ENCODE measurements at regions not wholly inside any gene's neighbourhood (a gene's known extent, or its start where the extent isn't known, plus 50 kb on each side); places are given as distances from the start of the nearest gene placed in this dataset.

GRCh38 chr20:51095633-51096521 is 73.0 kb upstream of the KCNG1 start:
- no peak for DNase-seq (ENCODE audit: low read depth)

DNA sequence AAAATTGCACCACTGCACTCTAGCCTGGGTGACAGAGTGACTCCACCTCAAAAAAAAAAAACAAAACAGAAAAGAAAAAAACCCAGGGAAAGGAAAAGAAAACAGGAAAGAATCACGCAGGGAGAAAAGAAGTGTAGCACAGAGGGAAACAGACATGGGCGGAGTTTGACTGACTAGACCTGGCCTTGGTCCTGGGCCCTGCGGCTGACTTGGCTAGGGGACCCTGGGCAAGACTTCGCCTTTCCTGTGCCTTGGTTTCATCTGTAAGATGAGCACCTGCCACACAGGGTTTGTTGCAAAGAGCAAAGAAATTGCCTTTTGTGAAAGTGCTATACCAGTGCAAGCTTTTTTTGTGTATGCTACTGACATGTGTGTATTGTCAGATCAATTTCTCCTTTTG is 71.3 kb upstream of the KCNG1 start:
- no peak for DNase-seq (ENCODE audit: low read depth)

DNA sequence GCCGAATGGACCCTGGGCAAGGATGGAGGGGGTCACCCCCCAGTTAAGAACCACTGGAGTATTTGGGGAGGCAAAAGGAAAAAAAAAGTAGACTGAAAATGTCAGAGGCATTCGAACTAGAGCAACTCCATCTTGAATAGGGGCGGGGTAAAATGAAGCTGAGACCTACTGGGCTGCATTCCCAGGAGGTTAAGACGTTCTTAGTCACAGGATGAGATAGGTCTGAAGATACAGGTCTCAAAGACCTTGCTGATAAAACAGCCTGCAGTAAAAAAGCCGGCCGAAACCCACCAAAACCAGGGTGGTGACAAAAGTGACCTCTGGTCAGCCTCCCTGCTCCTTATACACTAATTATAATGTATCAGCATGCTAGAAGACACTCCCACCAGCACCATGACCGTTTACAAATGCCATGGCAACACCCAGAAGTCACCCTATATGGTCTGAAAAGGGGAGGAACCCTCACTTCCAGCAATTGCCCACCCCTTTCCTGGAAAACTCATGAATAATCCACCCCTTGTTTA is 70.4 kb upstream of the KCNG1 start:
- DNase-seq (ENCODE audit: low read depth), result no peak

DNA sequence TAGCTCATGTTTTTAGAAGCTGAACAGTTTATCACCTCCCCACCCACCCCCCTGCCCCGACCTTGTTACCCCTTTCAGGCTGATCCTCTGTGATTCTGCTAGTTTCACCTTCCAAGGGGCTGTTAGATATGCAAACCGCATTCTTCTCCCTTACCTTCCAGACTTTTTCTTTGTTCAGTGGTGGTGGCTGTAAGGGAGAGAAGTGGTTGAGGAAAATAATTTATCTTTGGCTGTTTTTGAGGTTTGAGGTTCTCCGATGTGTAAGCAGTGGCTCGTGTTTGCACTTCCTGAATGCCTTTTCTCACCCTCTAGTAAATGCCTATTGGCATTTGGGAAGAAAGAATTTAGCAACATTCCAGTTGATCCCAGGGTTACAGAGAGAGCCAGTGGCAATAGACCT is 69.4 kb upstream of the KCNG1 start:
- no peak for DNase-seq (ENCODE audit: low read depth)

- DNase-seq (ENCODE audit: low read depth), result no peak
Observed at GRCh38 chr20:51091406-51092195, 68.7 kb upstream of the KCNG1 start.

DNA sequence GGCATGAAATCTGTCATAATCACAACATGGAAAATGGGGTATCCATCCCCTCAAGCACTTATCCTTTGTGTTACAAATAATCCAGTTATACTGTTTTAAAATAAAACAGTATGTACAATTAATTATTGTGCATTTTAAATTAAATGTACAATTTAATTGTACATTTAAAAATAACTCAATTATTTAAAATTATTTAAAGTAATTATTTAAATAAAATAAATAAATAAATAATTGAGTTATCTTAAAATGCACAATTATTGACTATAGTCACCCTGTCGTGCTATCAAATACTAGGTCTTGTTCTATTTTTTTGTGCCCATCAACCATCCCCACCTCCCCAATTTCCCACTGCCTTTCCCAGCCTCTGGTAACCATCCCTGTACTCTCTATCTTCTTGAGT is 66.9 kb upstream of the KCNG1 start:
- no peak for DNase-seq (ENCODE audit: low read depth)

- no peak for DNase-seq (ENCODE audit: low read depth)
Observed at GRCh38 chr20:51089272-51089781, 66.4 kb upstream of the KCNG1 start.

- DNase-seq (ENCODE audit: low read depth), result no peak
Observed at GRCh38 chr20:51087266-51087665, 64.4 kb upstream of the KCNG1 start.

GRCh38 chr20:51085769-51086168 is 62.9 kb upstream of the KCNG1 start:
- no peak for DNase-seq (ENCODE audit: low read depth)

DNA sequence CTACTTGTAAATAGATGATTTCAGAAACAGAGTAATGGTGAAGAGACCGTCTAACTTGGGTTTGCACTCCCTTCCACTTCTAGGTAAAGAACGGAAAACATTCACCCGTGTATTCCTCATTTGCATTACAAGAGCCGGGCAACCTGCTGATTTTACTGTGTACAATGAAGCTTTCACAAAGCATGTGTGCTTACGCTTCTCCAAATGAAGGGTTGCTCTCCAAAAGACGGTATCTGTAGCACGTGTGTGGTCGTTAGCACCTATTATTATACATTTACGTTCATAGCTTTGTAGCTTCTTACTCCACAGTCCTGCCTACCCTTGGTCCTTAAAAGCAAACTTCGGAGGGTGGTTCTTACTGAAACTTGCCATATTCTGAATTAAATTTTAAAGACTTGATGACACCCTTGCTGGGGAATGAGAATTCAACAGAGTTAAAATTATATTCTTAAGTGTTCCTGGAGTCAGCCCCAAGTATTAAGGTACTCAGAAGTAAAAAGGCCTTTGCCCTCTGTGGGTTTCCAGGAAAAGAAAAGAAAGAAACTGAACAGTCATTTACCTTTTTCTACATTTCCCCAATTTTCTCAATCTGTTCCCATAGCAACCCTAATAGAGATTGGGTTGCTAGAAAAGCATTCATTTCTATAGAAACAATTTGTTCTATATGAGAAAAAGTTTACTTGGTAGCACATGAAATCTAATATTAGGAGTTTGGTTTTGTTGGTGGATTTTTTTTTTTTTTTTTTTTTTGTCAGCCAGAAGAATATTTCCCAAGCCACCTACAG is 61.9 kb upstream of the KCNG1 start:
- DNase-seq (ENCODE audit: low read depth), result no peak

DNA sequence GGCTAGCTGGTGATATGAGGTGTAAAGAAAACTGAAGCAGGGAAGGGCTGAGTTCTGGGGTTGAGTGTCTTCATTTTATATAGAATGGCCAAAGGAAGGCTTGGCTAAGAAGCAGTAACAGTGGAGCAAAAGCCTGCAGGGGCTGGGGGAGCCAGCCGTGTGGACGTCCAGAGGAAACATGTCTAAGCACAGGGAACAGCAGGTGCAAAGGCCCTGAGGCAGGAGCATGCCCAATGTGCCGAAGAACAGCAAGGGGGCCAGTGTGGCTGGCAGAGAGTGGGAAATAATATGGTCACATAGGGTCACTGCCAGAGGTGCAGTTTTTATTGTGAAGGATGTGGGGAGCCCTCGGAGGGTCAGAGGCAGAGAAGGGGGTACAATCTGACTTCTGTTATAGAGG is 60.5 kb upstream of the KCNG1 start:
- no peak for DNase-seq (ENCODE audit: low read depth)

- DNase-seq (ENCODE audit: low read depth), result no peak
Observed at GRCh38 chr20:51082988-51083387, 60.1 kb upstream of the KCNG1 start.

- DNase-seq (ENCODE audit: low read depth), result no peak
Observed at GRCh38 chr20:51080516-51080915, 57.6 kb upstream of the KCNG1 start.

- no peak for DNase-seq (ENCODE audit: low read depth)
Observed at GRCh38 chr20:51079488-51079887, 56.6 kb upstream of the KCNG1 start.

DNA sequence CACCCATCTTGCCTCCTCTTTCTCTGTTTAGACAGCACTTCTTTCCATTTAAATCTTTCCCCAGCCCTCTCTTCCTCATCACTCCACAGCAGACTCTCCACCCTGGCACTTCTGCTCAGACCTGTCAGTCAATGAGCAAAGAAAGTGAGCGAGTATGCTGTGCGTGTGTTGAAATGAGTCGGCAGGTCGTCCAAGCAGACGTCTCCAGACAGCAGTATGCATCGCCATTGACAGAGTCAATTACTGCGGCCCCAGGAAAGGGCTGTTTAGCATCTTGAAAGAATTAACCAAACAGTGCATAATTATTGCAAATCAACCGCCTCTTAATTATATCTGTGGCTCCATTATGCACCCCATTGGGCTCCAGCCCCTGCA is 54.8 kb upstream of the KCNG1 start:
- DNase-seq (ENCODE audit: low read depth), result no peak

GRCh38 chr20:51076786-51077685 is 54.1 kb upstream of the KCNG1 start:
- DNase-seq (ENCODE audit: low read depth), result no peak

DNA sequence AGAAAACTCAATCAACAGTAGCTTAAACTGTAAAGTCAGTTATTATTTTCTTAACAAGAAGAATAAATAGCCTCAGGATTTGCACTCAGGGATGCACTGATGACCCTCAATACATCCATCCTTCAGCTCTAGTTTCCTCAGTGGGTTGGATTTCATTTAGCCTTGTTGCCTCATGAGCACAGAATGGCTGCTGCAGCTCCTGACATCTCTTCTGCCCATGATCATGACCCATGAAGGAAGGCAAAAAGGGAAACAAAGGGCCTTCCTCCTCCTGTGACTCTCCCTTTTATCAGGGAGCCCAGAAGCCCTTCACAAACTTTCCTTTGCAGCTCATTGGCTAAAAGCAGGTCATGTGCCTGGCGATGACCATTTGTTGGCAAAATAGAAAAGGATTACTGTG is 51.2 kb upstream of the KCNG1 start:
- no peak for DNase-seq (ENCODE audit: low read depth)
